HG03159 (cell line): ENCODE measurements at regions not wholly inside any gene's neighbourhood (a gene's known extent, or its start where the extent isn't known, plus 50 kb on each side); places are given as distances from the start of the nearest gene placed in this dataset.
"Not testable (repeated sequence)": the region's sequence is repeated elsewhere in the genome, so short reads cannot be mapped to it uniquely, and the experiment has no call there.

Source experiments
- ATAC-seq: cut with Tn5 transposase; IDR thresholded peaks from one replicate; pipeline ENCODE4 v1.9.1; 2021; ENCODE audit warnings: mild to moderate bottlenecking, moderate library complexity; ENCODE audit not compliant: unreplicated experiment

DNA sequence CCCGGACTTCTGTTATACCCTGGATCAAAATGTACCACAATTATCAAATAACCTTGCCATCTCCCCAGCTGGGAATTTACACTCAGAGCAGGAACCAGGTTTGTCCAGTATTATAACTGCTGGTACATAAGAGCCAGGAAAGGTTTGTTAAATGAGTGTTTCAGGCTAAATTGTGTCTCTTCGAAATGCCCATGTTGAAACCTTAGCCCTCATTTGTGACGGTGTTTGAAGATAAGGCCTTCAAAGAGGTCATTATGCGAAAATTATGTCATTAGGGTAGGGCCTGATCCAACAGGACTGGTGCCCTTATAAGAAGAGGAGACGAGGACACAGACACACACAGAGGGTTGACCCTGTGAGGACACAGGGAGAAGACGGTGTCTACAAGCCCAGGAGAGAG lies 73.5 kb upstream of the DHRSX start:
- no peak for ATAC-seq

DNA sequence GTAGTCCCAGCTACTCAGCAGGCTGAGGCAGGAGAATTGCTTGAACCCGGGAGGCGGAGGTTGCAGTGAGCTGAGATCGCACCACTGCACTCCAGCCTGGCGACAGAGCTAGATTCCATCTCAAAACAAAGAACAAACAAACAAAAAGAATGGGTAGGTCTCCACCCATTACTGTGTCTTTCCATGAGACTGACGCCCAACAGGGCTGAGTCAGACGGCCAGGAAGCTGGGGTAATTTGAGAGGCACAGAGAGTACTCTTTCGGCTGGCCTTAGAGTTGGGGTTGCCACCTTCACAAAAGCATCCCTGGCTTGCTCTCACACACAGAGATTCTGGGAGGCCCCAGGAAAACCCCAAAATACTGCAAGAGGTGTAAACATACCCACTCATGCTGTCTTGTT lies 72.0 kb upstream of the DHRSX start:
- ATAC-seq = no peak

DNA sequence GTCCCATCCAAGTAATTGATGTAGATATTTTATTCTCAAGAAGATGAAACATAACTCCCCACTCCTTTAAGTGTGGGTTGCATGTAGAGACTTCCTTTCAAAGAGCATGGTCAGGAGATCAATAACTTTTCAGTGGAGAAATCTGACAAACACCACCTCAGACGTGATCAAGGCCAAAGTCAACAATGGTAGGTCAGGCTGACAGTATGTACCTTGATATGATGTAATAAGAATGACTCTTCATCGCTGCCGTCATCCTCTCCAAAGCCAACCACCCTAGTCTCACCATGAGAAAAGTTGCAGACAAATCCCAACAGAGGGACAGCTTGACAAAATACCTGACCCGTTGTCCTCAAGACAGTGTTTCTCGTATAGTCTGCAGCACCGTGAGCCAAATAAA lies 67.3 kb upstream of the DHRSX start:
- no peak for ATAC-seq

DNA sequence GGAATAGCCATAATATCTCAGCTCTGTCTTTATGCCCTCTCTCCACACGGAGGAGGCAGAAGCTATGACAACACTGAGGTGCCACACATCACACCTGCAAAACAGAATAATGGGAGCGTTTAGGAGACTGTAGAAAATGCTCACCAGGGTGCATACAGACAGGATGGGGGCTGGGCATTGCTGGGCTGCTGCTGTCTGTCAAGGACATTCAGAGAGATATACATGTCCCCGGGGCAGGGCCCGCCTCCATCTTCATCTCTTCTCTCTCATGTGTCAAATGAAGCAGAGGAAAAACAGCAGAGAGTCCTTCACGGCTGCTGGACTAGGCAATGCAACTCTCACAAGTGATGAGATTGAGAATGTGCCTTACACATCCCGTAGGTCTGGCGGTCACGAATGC lies 65.3 kb upstream of the DHRSX start:
- ATAC-seq = no peak

DNA sequence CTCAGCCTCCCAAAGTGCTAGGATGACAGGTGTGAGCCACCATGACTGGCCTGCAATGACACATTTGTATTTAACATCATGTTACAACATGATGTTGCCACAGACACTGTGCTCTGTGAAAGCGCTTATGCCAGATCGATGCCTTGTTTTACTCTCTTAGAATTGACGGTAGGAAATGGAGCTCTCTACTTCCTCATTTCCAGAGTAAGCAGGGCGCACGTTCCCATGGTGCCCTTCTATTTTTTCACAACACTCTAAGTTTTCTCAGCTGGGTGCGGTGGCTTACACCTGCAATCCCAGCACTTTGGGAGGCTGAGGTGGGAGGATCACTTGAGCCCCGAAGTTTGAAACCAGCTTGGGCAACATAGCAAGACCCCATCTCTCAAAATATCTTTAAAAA lies 60.7 kb upstream of the DHRSX start:
- no peak for ATAC-seq

DNA sequence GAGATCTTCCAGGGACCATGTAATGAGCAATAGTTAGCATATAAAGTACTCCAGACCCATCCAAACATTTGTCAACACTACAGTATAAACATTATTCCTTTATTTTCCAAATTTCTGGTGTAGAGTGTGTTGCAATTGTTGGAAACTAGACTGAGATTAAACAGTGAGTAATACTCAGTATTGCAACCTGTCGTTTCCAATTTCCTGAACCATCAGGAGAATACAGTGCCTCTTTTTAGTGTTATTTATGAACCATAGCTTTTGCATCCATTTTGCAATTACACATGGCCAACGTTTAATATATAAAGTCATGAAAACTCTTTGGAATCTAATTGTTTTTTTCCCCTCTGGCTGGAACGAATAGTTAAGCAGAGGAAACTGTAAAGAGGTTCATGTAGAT lies 58.3 kb upstream of the DHRSX start:
- ATAC-seq = no peak

DNA sequence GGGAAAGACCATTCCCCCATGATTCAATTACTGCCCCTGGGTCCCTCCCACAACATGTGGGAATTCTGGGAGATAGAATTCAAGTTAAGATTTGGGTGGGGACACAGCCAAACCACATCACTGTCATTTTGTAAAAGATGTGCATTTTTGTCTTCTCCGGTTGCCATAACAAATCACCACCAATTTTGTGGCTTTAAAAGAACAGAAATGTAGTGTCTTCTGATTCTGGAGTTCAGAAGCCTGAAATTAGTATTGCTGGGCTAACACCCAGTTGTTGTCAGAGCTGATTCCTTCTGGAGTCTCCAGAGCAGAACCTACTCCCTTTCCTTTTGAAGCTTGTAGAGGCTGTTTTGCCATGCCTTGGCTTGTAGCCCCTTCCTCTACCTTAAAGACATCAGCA lies 54.1 kb upstream of the DHRSX start:
- no peak for ATAC-seq

DNA sequence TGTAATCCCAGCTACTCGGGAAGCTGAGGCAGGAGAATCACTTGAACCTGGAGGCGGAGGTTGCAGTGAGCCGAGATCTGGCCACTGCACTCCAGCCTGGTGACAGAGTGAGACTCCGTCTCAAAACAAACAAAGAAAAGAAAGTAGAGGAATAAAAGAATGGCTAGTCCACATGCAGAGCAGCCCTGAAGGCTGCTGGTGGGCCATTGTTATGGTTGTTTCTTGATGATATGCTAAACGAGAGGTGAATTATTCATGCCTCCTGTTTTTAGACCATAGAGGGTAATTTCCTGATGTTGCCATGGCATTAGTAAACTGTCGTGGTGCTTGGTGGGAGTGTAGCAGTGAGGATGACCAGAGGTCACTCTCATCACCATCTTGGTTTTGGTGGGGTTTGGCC lies 53.3 kb upstream of the DHRSX start:
- ATAC-seq = not testable (repeated sequence)

DNA sequence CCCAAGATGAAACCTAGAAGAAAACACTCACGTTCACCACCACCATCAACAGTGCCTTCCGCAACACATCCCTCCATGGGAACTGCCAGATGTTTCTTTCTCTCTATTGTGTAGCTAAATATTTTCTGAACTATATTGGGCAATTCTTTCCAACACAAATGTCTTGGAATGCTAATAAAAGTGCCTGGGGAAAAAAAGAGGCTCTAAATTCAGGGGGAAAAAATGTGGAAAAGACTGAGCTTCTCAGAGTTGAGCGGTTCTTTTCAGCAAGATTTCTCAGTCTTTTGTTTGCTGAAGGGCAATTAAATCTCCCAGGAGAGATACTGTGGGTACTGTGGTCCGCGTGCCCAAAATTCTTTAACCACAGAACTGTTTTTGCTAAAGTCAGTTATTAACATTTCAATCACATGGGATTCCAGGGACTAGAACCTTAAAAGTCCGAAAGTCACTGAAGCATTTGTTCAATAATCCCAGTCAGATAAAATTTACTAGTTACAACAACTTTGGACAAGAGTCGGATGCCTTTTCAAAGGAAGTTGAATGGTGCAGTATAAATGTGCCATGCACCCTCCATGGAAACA lies 51.9 kb upstream of the DHRSX start:
- ATAC-seq = no peak

DNA sequence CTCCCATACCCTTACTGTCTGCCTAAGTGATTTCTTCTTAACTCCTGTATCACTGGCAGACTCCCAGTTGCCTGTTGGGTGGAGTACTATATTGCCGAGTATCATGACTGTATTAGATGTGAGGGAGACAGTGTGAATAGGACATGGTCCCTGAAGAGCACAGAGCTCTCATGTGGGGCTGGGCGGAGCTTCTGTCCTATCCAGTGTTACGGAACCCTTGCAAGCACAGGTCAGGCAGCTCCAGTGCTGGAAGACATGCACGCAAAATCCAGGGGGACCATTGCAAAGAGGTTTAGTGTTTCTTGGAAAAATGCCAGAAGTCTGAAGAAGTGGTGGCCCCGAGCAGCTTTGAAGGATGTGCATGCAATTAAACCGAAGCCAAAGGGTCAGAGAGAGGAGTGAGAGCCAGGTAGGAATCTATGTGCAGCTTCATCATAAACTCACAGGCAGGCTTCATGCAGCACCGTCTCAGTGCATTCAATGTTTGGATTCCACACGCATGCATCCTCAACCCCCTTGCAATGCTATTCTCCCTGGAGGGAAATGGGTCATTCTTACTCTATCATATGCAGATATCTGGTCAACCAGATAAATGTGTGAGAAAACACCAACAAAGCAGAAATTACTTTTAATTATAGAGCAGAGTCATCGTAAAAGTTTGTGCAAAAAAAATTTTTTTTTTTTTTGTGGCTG lies 49.7 kb upstream of the DHRSX start:
- no peak for ATAC-seq
